Sigmoid colon (tissue), 4 donors: ENCODE measurements at regions not wholly inside any gene's neighbourhood (a gene's known extent, or its start where the extent isn't known, plus 50 kb on each side); places are given as distances from the start of the nearest gene placed in this dataset.

Experiments
- EP300 ChIP-seq, 4 donors: sonication (generic); formaldehyde crosslinking; IDR thresholded peaks; one replicate each; pipeline ENCODE4 v1.6.1; 2017; ENCODE audit warnings: antibody characterized with exemption in 4 of 4
- POLR2A ChIP-seq, 2 donors: fragments of 450-650 bp; IDR thresholded peaks; one replicate each; pipeline ENCODE4 v1.6.1; 2016; ENCODE audit warnings: antibody characterized with exemption in 2 of 2, mild to moderate bottlenecking in 2 of 2, moderate library complexity in 2 of 2
- POLR2AphosphoS5 ChIP-seq, 4 donors: sonication (generic); formaldehyde crosslinking; IDR thresholded peaks; one replicate each; pipeline ENCODE4 v1.6.1; 2017; ENCODE audit warnings: antibody characterized with exemption in 4 of 4
- TF ChIP-seq, protein P1 (sequence below), 4 experiments: fragments of 450-650 bp in 3 of 4; fragments of 200-600 bp in 1 of 4; IDR thresholded peaks; one replicate each; pipeline ENCODE4 v1.5.1; 2016 to 2019; ENCODE audit warnings: antibody characterized with exemption in 4 of 4, mild to moderate bottlenecking in 3 of 4, moderate library complexity in 2 of 4

DNA sequence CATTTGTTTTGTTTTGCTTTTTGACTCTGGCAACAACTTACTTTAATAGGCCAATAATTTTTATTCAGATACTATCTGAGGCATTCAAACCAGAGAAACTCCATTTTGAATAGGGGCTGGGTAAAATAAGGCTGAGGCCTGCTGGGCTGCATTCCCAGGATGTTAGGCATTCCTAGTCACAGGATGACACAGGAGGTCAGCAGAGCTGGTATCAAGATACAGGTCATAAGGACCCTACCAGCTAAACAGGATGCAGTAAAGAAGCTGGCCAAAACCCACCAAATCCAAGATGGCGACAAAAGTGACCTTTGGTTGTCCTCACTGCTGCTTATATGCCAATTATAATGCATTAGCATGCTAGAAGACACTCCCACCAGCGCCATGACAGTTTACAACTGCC lies 102.2 kb upstream of the XPO1 start:
- TF ChIP-seq, protein P1, sequence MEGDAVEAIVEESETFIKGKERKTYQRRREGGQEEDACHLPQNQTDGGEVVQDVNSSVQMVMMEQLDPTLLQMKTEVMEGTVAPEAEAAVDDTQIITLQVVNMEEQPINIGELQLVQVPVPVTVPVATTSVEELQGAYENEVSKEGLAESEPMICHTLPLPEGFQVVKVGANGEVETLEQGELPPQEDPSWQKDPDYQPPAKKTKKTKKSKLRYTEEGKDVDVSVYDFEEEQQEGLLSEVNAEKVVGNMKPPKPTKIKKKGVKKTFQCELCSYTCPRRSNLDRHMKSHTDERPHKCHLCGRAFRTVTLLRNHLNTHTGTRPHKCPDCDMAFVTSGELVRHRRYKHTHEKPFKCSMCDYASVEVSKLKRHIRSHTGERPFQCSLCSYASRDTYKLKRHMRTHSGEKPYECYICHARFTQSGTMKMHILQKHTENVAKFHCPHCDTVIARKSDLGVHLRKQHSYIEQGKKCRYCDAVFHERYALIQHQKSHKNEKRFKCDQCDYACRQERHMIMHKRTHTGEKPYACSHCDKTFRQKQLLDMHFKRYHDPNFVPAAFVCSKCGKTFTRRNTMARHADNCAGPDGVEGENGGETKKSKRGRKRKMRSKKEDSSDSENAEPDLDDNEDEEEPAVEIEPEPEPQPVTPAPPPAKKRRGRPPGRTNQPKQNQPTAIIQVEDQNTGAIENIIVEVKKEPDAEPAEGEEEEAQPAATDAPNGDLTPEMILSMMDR (IDR thresholded peaks at IDR 0.05): no peak
- no peak for TF ChIP-seq POLR2A (IDR thresholded peaks at IDR 0.05)
- no peak for TF ChIP-seq POLR2AphosphoS5 (IDR thresholded peaks at IDR 0.05)
- TF ChIP-seq EP300 (IDR thresholded peaks at IDR 0.05): no peak
